T-helper 2 cell treated with Interferon-gamma antibody and Interleukin-4, amounts not matched to agents 5 μg/mL and 100 μg/mL, for 36 hours (primary cell): ENCODE measurements at regions not wholly inside any gene's neighbourhood (a gene's known extent, or its start where the extent isn't known, plus 50 kb on each side); places are given as distances from the start of the nearest gene placed in this dataset.

Experiments
- DNase-seq: peaks from one replicate; pipeline ENCODE4 v3.0.0; 2021; ENCODE audit warnings: low spot score
- H3K27ac Mint-ChIP-seq: one replicate; pipeline ENCODE4 v1.8.0; 2021; ENCODE audit warnings: mild to moderate bottlenecking, mixed read lengths
- H3K27me3 Mint-ChIP-seq: one replicate; pipeline ENCODE4 v1.8.0; 2021; ENCODE audit warnings: low read depth, mixed read lengths
- H3K36me3 Mint-ChIP-seq: one replicate; pipeline ENCODE4 v1.8.0; 2021; ENCODE audit warnings: low read depth, mixed read lengths
- H3K4me1 Mint-ChIP-seq: one replicate; pipeline ENCODE4 v1.8.0; 2021; ENCODE audit warnings: low read depth, mixed read lengths
- H3K4me3 Mint-ChIP-seq: one replicate; pipeline ENCODE4 v1.8.0; 2022; ENCODE audit warnings: mild to moderate bottlenecking, moderate library complexity, mixed read lengths
- H3K9me3 Mint-ChIP-seq: one replicate; pipeline ENCODE4 v1.8.0; 2021; ENCODE audit warnings: mixed read lengths

DNA sequence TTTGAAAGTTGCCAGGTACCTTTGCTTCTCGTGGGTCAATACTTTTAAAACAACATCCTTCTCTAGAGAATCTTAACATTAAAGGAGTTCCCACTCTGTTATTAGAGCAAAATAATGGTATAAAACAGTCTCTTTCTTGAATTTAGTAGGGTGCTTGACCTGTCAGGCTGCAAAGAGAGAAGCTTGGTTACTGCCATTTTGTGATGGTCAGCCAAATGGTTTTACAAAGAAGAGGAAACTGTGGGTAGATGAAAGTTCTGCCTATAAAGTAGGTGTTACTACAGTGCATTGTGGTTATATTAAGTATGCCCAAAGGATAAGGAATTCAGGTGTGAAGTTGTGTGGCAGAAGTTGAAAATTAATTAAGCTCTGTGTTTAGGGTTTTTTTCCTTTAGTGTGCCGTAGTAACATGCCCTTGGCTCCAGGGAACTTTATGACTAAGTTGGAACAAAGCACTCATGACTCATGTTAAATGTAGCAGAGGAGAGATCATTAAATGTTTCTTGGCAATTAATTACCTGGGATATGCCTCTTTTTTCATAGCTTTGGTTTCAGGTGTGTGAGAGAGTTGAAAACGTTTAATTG lies 354.0 kb upstream of the KITLG start:
- Mint-ChIP-seq H3K36me3 (no peaks in the 10 kb centered on the region), H3K4me1 (no peaks in the 10 kb centered on the region), H3K27ac (no peak overlapping the region), H3K4me3 (no peak overlapping the region), H3K9me3 (no peaks in the 10 kb centered on the region), H3K27me3 (no peaks in the 10 kb centered on the region)
- DNase-seq: no peak

DNA sequence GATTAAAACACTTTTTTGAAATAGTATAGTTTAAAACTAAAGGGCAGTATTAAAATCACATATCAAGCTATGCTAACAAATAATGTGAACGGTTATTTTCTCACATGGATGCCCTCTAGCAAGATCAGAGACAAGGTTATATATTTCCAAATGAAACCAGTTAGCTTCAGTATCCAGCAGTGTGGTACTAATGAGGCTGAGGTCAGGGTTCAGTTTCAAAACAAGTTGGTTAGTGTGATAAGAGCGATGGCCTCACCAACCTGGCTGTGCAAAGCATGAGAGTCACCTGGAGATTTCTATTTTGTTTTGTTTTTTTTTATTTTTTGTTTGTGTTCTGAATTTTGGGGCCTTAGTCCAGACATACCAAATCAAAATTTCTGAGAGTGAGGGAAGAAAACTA lies 352.2 kb upstream of the KITLG start:
- no peaks in the 10 kb centered on the region for H3K9me3 Mint-ChIP-seq
- no peak overlapping the region for H3K27ac Mint-ChIP-seq
- no peak overlapping the region for H3K4me3 Mint-ChIP-seq
- no peak for DNase-seq
- H3K27me3 Mint-ChIP-seq: no peaks in the 10 kb centered on the region
- no peaks in the 10 kb centered on the region for H3K36me3 Mint-ChIP-seq
- H3K4me1 Mint-ChIP-seq: no peaks in the 10 kb centered on the region

GRCh38 chr12:88931598-88931997 lies 351.3 kb upstream of the KITLG start:
- H3K9me3 Mint-ChIP-seq: no peaks in the 10 kb centered on the region
- H3K27me3 Mint-ChIP-seq: no peaks in the 10 kb centered on the region
- no peak for DNase-seq
- no peaks in the 10 kb centered on the region for H3K4me1 Mint-ChIP-seq
- H3K27ac Mint-ChIP-seq: no peak overlapping the region
- no peaks in the 10 kb centered on the region for H3K36me3 Mint-ChIP-seq
- H3K4me3 Mint-ChIP-seq: no peak overlapping the region

DNA sequence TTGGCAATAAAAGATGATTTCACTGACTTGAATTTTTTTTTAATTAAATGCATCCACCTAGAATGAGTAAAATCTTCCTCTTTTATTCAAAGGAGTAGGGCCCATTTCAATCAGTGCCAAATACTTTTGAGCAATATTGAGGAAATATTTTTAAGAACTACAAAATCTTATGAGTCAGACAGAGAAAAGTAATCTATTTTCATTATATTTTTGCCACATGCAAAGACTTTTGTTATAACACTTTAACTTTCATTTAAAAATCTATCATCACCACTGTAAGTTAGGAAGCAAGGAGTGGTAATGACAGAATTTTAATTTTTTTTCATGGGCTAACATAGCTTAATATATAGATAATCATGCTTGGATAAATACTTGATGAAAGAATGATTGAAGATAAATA lies 345.2 kb upstream of the KITLG start:
- H3K4me1 Mint-ChIP-seq: no peaks in the 10 kb centered on the region
- H3K27ac Mint-ChIP-seq: no peak overlapping the region
- no peaks in the 10 kb centered on the region for H3K27me3 Mint-ChIP-seq
- no peak for DNase-seq
- H3K4me3 Mint-ChIP-seq: no peak overlapping the region
- H3K36me3 Mint-ChIP-seq: no peaks in the 10 kb centered on the region
- H3K9me3 Mint-ChIP-seq: no peaks in the 10 kb centered on the region

DNA sequence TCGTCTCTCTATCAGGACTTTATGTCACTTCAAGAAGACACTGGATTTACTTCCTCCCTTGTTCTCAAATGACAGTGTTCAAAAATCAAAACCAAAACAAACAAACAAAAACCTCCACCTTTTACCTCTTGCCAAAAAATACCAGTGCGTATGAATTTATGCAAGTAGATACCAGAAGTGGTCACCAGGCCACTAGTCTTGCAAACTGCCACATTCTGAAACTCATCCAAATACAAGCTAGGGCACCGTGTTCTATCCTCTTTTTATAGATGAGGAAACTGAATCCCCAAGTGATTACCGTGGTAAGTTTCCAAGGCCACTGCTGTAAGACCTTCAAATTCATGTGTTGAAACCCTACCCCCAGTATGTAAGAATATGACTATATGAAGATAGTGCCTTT lies 343.9 kb upstream of the KITLG start:
- Mint-ChIP-seq H3K36me3 (no peaks in the 10 kb centered on the region), H3K27me3 (no peaks in the 10 kb centered on the region), H3K9me3 (no peaks in the 10 kb centered on the region), H3K27ac (no peak overlapping the region), H3K4me1 (no peaks in the 10 kb centered on the region), H3K4me3 (no peak overlapping the region)
- DNase-seq: no peak

- DNase-seq: no peak
- no peaks in the 10 kb centered on the region for H3K4me1 Mint-ChIP-seq
- H3K36me3 Mint-ChIP-seq: no peaks in the 10 kb centered on the region
- no peak overlapping the region for H3K4me3 Mint-ChIP-seq
- H3K9me3 Mint-ChIP-seq: no peaks in the 10 kb centered on the region
- no peak overlapping the region for H3K27ac Mint-ChIP-seq
- H3K27me3 Mint-ChIP-seq: no peaks in the 10 kb centered on the region
Observed at GRCh38 chr12:88923631-88924030, 343.4 kb upstream of the KITLG start.

GRCh38 chr12:88922816-88923215 lies 342.5 kb upstream of the KITLG start:
- Mint-ChIP-seq H3K27ac (no peak overlapping the region), H3K9me3 (no peaks in the 10 kb centered on the region), H3K4me3 (no peak overlapping the region), H3K36me3 (no peaks in the 10 kb centered on the region), H3K4me1 (no peaks in the 10 kb centered on the region), H3K27me3 (no peaks in the 10 kb centered on the region)
- DNase-seq: no peak

DNA sequence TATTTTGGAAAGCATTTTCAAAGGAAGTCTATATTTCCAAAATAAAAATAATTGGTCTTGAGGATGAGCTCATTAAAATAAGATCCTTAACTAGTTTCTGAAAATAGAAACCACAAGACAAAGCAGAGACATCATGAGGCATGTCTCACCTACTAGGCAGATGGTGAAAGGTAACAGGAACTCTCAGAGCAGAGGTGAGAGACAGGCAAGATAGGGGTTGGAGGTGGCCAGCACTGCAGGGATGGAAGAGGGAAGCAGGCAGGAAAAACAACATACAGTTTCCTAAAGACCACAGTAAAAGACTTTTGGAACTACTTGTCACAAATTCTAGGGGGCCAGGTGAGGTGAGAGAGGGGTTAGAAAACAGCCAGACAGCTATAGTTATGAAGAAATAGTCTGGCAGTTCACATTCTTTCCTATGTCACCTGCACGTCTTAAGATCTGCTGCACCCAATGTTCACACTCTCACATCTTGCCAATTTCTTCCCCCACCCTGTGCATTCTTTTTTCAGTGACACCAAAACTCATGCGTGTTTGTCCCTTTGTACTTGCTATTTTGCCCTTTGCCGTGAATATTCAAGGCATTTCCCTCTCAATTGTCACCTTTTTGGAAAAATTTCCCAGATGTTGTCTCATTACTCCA lies 341.7 kb upstream of the KITLG start:
- Mint-ChIP-seq H3K27ac (no peak overlapping the region), H3K4me3 (no peak overlapping the region), H3K27me3 (no peaks in the 10 kb centered on the region), H3K36me3 (no peaks in the 10 kb centered on the region), H3K4me1 (no peaks in the 10 kb centered on the region), H3K9me3 (no peaks in the 10 kb centered on the region)
- DNase-seq: no peak

DNA sequence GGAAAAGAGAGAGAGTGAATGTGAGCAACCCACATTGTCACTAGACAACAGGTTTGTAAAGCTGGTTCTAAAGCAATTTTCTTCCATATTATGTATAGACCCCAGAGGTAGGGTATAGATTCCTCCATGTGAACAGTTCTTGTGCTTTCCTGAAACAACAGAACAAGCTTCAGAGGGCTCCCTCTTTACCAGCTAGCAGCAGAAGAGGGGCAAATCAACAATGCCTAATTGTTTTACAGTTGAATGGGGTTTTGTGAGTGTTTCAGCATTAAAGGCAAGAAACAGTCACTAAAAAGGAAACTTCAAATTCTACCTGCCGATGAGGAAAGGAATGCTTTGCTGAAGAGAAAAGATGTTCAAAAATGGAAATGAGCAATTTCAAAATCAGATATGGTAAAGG lies 341.2 kb upstream of the KITLG start:
- Mint-ChIP-seq H3K9me3 (no peaks in the 10 kb centered on the region), H3K27ac (no peak overlapping the region), H3K27me3 (no peaks in the 10 kb centered on the region), H3K36me3 (no peaks in the 10 kb centered on the region), H3K4me1 (no peaks in the 10 kb centered on the region), H3K4me3 (no peak overlapping the region)
- DNase-seq: no peak

GRCh38 chr12:88918161-88918560 lies 337.9 kb upstream of the KITLG start:
- Mint-ChIP-seq H3K9me3 (peaks cover 13% of the 10 kb centered on the region), H3K4me3 (no peak overlapping the region), H3K27ac (no peak overlapping the region), H3K36me3 (no peaks in the 10 kb centered on the region), H3K27me3 (no peaks in the 10 kb centered on the region), H3K4me1 (no peaks in the 10 kb centered on the region)
- DNase-seq: no peak

GRCh38 chr12:88914967-88915366 lies 334.7 kb upstream of the KITLG start:
- no peaks in the 10 kb centered on the region for H3K4me1 Mint-ChIP-seq
- DNase-seq: no peak
- peaks cover 15% of the 10 kb centered on the region for H3K9me3 Mint-ChIP-seq
- no peak overlapping the region for H3K27ac Mint-ChIP-seq
- H3K4me3 Mint-ChIP-seq: no peak overlapping the region
- no peaks in the 10 kb centered on the region for H3K36me3 Mint-ChIP-seq
- no peaks in the 10 kb centered on the region for H3K27me3 Mint-ChIP-seq

DNA sequence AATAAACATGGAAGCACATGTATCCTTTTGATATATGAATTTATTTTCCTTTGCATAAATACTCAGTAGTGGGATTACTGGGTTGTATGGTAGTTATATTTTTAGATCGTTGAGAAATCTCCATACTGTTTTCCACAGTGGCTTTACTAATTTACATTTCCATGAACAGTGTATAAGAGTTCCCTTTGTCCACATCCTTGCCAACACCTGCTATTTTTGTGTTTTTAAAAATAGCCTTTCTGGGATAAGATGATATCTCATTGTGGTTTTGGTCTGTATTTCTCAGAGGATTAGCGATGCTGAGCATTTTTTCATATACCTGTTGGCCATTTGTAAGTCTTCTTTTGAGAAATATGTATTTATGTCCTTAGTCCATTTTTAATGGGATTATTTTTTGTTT lies 329.2 kb upstream of the KITLG start:
- Mint-ChIP-seq H3K4me1 (no peaks in the 10 kb centered on the region), H3K9me3 (peaks cover 11% of the 10 kb centered on the region), H3K36me3 (no peaks in the 10 kb centered on the region), H3K27ac (no peak overlapping the region), H3K4me3 (no peak overlapping the region), H3K27me3 (no peaks in the 10 kb centered on the region)
- DNase-seq: no peak

DNA sequence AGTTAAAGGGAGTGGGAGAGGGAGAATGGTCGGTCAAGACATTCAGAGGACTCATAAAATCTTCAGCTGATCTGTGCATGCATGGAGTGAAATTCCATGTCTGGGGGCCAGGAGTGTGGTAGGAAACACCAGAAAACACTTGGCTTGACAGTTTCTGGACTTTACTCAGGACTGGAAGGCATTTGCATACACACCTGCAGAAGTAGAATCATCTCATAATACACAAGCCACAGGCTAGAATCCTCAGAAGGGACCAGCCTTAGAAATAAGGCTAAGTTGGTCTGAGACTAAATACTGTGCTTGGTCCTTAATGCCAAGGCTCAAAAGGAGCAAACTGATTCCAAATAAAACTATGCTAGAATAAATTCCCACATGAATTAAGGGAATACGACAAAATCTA lies 328.1 kb upstream of the KITLG start:
- Mint-ChIP-seq H3K4me1 (no peaks in the 10 kb centered on the region), H3K36me3 (no peaks in the 10 kb centered on the region), H3K4me3 (no peak overlapping the region), H3K27ac (no peak overlapping the region), H3K9me3 (peaks cover 4% of the 10 kb centered on the region), H3K27me3 (no peaks in the 10 kb centered on the region)
- no peak for DNase-seq

DNA sequence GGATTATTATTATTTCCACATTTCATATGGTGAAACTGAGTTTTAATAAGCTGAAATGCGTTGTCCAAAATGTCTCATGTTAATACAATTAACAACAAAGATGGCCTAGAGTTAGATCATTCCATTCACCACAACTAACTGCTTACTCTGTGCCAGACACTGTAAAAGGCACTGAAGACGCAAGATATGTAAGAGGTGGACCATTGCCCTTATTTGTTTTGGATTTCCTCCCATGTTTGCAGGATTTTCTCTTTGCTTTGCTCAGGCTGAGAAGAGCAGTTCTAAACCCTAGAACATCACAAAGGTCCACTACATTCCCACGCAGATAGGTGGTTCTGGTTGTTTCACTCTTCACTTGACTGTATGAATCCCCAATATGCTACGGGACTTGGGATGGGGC lies 324.4 kb upstream of the KITLG start:
- Mint-ChIP-seq H3K4me3 (no peak overlapping the region), H3K9me3 (no peaks in the 10 kb centered on the region), H3K36me3 (no peaks in the 10 kb centered on the region), H3K27me3 (no peaks in the 10 kb centered on the region), H3K4me1 (no peaks in the 10 kb centered on the region), H3K27ac (no peak overlapping the region)
- DNase-seq: no peak

DNA sequence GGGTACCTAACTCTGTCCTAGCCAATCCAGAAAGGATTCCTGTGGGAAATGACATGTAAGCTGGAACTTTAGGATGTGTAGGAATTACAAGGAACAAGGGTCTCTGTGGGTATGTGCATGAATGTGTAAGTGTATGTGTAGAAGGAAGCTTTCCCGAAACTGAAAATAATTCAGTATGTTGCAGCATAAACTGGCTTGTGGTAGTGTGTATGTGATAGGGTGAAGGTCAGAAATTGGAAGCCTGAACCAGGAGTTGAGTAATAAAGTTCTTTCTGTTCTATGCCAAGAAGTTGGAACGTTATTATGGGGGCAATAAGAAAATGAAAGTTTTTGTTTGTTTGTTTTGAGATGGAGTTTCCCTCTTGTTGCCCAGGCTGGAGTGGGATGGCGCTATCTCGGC lies 323.1 kb upstream of the KITLG start:
- no peak for DNase-seq
- no peak overlapping the region for H3K4me3 Mint-ChIP-seq
- H3K4me1 Mint-ChIP-seq: no peaks in the 10 kb centered on the region
- no peaks in the 10 kb centered on the region for H3K27me3 Mint-ChIP-seq
- no peaks in the 10 kb centered on the region for H3K9me3 Mint-ChIP-seq
- no peak overlapping the region for H3K27ac Mint-ChIP-seq
- no peaks in the 10 kb centered on the region for H3K36me3 Mint-ChIP-seq
